Body of pancreas (tissue), 4 donors: ENCODE measurements at regions not wholly inside any gene's neighbourhood (a gene's known extent, or its start where the extent isn't known, plus 50 kb on each side); places are given as distances from the start of the nearest gene placed in this dataset.
"Not testable (repeated sequence)": the region's sequence is repeated elsewhere in the genome, so short reads cannot be mapped to it uniquely, and the experiment has no call there.

Experiments used
- ATAC-seq: fragments of 150-250 bp; one replicate; pipeline ENCODE4 v1.9.1; 2016
- DNase-seq, 4 donors: peaks; one replicate each; pipeline ENCODE4 v3.0.0-alpha.2; 2019
- H3K27ac ChIP-seq, 4 donors: fragments of 200-600 bp; sonication (generic); 1 replicate in 3 of 4; 2 replicates in 1 of 4; pipeline versions ENCODE4 v1.5.1 to v1.6.1; 2016 to 2019; ENCODE audit warnings: mild to moderate bottlenecking in 1 of 4, mixed read lengths in 1 of 4, moderate library complexity in 1 of 4
- H3K27me3 ChIP-seq, 2 donors: fragments of 200-600 bp; sonication (generic); one replicate each; pipeline ENCODE4 v1.6.0; 2016; ENCODE audit warnings: mild to moderate bottlenecking in 1 of 2
- H3K36me3 ChIP-seq, 2 donors: fragments of 200-600 bp; sonication (generic); replicated peaks in 1 of 2; 2 replicates each; pipeline ENCODE4 v1.5.1; 2016; ENCODE audit warnings: low read depth in 2 of 2; ENCODE audit not compliant: insufficient read depth in 1 of 2
- H3K4me1 ChIP-seq: fragments of 200-600 bp; sonication (generic); one replicate; pipeline ENCODE4 v1.6.0; 2016
- H3K4me3 ChIP-seq, 2 donors: fragments of 200-600 bp; sonication (generic); 1 replicate in 1 of 2; 2 replicates in 1 of 2; pipeline ENCODE4 v1.5.1; 2016 to 2019
- H3K9me3 ChIP-seq, 3 donors: fragments of 200-600 bp; sonication (generic); 1 replicate in 2 of 3; 2 replicates in 1 of 3; pipeline ENCODE4 v1.5.1; 2016
- CTCF ChIP-seq, 7 experiments: fragments of 450-650 bp in 4 of 7; fragments of 200-600 bp in 3 of 7; sonication (generic) in 3 of 7; IDR thresholded peaks; one replicate each; pipeline ENCODE4 v1.5.1; 2016 to 2019; ENCODE audit warnings: antibody characterized with exemption in 7 of 7
- POLR2A ChIP-seq, 3 donors: fragments of 450-650 bp; IDR thresholded peaks; one replicate each; pipeline ENCODE4 v1.6.1; 2016; ENCODE audit warnings: antibody characterized with exemption in 3 of 3, mild to moderate bottlenecking in 2 of 3
- WGBS, 2 donors: methylation state at CpG; one replicate each; pipeline ENCODE4 v1.1.5; 2017; 5-methylcytosine and 5-hydroxymethylcytosine counted together
- intact Hi-C: fragments of 100-400 bp; cut with DNase I; formaldehyde crosslinking; loops from one replicate; pipeline ENCODE4 v1.15.1; 2023

GRCh38 chr7:16939161-16939560 lies 57.4 kb upstream of the AGR3 start:
- no peak overlapping the region for H3K4me3 ChIP-seq

GRCh38 chr7:16940776-16941175 lies 59.0 kb upstream of the AGR3 start:
- Histone ChIP-seq H3K4me1 (no peaks in the 10 kb centered on the region), H3K4me3 (no peak overlapping the region), H3K27me3 (no peaks in the 10 kb centered on the region), H3K36me3 (no peaks in the 10 kb centered on the region), H3K9me3 (no peaks in the 10 kb centered on the region), H3K27ac (no peak overlapping the region)
- DNase-seq (no peak), ATAC-seq (no peak)
- TF ChIP-seq CTCF (IDR thresholded peaks at IDR 0.05) (no peak), POLR2A (IDR thresholded peaks at IDR 0.05) (no peak)
- intact Hi-C loops: no loop called here

More at GRCh38 chr7:16939161-16939560, 57.4 kb upstream of the AGR3 start:
- no peak overlapping the region for H3K27ac ChIP-seq
- intact Hi-C loops: no loop called here
- no peak for ATAC-seq
- no peaks in the 10 kb centered on the region for H3K27me3 ChIP-seq
- no peaks in the 10 kb centered on the region for H3K36me3 ChIP-seq
- no peaks in the 10 kb centered on the region for H3K9me3 ChIP-seq
- no peak for TF ChIP-seq POLR2A (IDR thresholded peaks at IDR 0.05)
- no peak for TF ChIP-seq CTCF (IDR thresholded peaks at IDR 0.05)
- no peak for DNase-seq
- H3K4me1 ChIP-seq: peaks cover 10% of the 10 kb centered on the region

- Histone ChIP-seq H3K27ac (no peak overlapping the region), H3K9me3 (peaks cover 0 to 2% (median 0%) of the 10 kb centered on the region in 3 donors), H3K4me3 (no peak overlapping the region), H3K36me3 (no peaks in the 10 kb centered on the region), H3K4me1 (no peaks in the 10 kb centered on the region), H3K27me3 (no peaks in the 10 kb centered on the region)
- intact Hi-C loops: no loop called here
- DNase-seq (no peak), ATAC-seq (no peak)
- TF ChIP-seq CTCF (IDR thresholded peaks at IDR 0.05) (no peak), POLR2A (IDR thresholded peaks at IDR 0.05) (no peak)
- WGBS, 2 donors: 87 to 100% methylated on average over 1 to 21 of the region's 21 CpGs
Measured at GRCh38 chr7:16942929-16943509, 61.2 kb upstream of the AGR3 start.

GRCh38 chr7:16944936-16945335 lies 63.2 kb upstream of the AGR3 start:
- Histone ChIP-seq H3K27ac (no peak overlapping the region), H3K4me1 (no peaks in the 10 kb centered on the region), H3K36me3 (no peaks in the 10 kb centered on the region), H3K27me3 (no peaks in the 10 kb centered on the region), H3K9me3 (peaks cover 0 to 9% (median 0%) of the 10 kb centered on the region in 3 donors), H3K4me3 (no peak overlapping the region)
- intact Hi-C loops: no loop called here
- 73 to 82% methylated on average over 1 of the region's 1 CpG for WGBS, 2 donors
- no peak for ATAC-seq
- TF ChIP-seq POLR2A (IDR thresholded peaks at IDR 0.05) (no peak), CTCF (IDR thresholded peaks at IDR 0.05) (no peak)
- DNase-seq: no peak

- intact Hi-C loops: no loop called here
- DNase-seq (no peak), ATAC-seq (no peak)
- no peak overlapping the region for H3K27ac ChIP-seq
- no peak overlapping the region for H3K4me3 ChIP-seq
- TF ChIP-seq POLR2A (IDR thresholded peaks at IDR 0.05) (no peak), CTCF (IDR thresholded peaks at IDR 0.05) (no peak)
- no peaks in the 10 kb centered on the region for H3K36me3 ChIP-seq
- H3K4me1 ChIP-seq: no peaks in the 10 kb centered on the region
- 87 to 93% methylated on average over 5 of the region's 5 CpGs for WGBS, 2 donors
- H3K9me3 ChIP-seq: peaks cover 0 to 9% (median 0%) of the 10 kb centered on the region in 3 donors
- H3K27me3 ChIP-seq: no peaks in the 10 kb centered on the region
Measured at GRCh38 chr7:16945372-16945771, 63.6 kb upstream of the AGR3 start.

GRCh38 chr7:16948110-16948509 lies 66.3 kb upstream of the AGR3 start:
- DNase-seq, H3K4me3 ChIP-seq, H3K36me3 ChIP-seq, H3K9me3 ChIP-seq, H3K4me1 ChIP-seq, ATAC-seq, intact Hi-C loops, H3K27ac ChIP-seq, H3K27me3 ChIP-seq: not testable (repeated sequence)
- WGBS, 2 donors: 69 to 78% methylated on average over 4 of the region's 4 CpGs
